ENCODE measurements at regions not wholly inside any gene's neighbourhood (a gene's known extent, or its start where the extent isn't known, plus 50 kb on each side); places are given as distances from the start of the nearest gene placed in this dataset.

DNA sequence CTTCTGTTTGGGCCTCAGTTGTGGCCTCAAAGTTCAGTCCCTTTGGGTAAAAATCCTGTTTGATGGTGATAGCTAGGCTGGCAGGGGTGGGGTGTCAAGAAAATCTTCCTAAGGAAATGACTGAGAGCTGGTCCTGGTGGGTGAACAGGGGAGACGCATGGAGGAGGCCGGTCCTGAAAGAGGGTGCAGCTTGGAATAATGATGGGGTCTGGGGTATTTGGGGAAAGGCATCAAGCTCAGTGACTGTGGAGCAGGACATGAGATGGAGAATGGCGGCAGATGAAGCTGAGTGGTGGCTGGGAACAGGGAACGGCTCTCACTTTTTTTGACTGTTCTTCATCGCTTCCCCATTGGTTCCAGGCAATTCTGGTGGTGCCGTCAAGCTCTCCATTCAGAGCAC, 140.7 kb upstream of the PKDCC start:
- no peak overlapping the region for H3K4me3 ChIP-seq
- no peaks in the 10 kb centered on the region for H3K9me3 ChIP-seq
- H3K27me3 ChIP-seq: peaks cover 0 to under 1% (median 0%) of the 10 kb centered on the region in 3 donors
- 93 to 95% (median 93%) methylated on average over 6 of the region's 6 CpGs for WGBS, 5 donors
- intact Hi-C loops (cut with DNase I; ENCODE audit: low total_unique reads): no loop called here
- no peaks in the 10 kb centered on the region for H3K36me3 ChIP-seq
- TF ChIP-seq POLR2A (IDR thresholded peaks at IDR 0.05) (no peak), EP300 (IDR thresholded peaks at IDR 0.05) (no peak), POLR2AphosphoS5 (IDR thresholded peaks at IDR 0.05) (no peak)
- TF ChIP-seq, protein P1, sequence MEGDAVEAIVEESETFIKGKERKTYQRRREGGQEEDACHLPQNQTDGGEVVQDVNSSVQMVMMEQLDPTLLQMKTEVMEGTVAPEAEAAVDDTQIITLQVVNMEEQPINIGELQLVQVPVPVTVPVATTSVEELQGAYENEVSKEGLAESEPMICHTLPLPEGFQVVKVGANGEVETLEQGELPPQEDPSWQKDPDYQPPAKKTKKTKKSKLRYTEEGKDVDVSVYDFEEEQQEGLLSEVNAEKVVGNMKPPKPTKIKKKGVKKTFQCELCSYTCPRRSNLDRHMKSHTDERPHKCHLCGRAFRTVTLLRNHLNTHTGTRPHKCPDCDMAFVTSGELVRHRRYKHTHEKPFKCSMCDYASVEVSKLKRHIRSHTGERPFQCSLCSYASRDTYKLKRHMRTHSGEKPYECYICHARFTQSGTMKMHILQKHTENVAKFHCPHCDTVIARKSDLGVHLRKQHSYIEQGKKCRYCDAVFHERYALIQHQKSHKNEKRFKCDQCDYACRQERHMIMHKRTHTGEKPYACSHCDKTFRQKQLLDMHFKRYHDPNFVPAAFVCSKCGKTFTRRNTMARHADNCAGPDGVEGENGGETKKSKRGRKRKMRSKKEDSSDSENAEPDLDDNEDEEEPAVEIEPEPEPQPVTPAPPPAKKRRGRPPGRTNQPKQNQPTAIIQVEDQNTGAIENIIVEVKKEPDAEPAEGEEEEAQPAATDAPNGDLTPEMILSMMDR (IDR thresholded peaks at IDR 0.05): no peak
- no peak overlapping the region for H3K27ac ChIP-seq
- peaks cover 0 to 15% (median 0%) of the 10 kb centered on the region in 4 donors for H3K4me1 ChIP-seq
- DNase-seq: no peak

DNA sequence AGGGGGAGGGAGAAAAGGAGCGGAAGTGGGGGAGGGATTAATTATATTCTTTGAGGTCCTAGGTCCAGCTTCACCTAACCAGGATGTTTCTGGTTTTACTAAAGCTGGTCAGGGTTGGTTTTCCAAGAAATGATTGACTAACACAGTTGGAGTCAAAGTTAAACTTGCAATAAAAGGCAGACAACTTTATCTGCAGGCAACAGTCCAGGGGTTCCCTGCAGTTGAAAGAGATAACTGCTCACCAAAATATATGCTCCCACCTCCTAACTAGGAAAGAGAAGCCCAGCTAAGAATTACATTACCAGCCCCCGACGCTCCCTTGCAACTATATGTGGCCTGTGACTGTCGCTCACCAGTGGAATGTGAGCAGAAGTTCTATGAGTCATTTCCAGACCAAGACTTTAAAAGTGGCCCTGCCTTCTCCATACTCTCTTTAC, 140.0 kb upstream of the PKDCC start:
- DNase-seq: peak in 1 of 2 donors; percentile 18
- H3K36me3 ChIP-seq: no peaks in the 10 kb centered on the region
- no peaks in the 10 kb centered on the region for H3K9me3 ChIP-seq
- H3K4me3 ChIP-seq: no peak overlapping the region
- no peaks in the 10 kb centered on the region for H3K27me3 ChIP-seq
- H3K4me1 ChIP-seq: peaks cover 0 to 19% (median 4%) of the 10 kb centered on the region in 4 donors
- intact Hi-C loops (cut with DNase I; ENCODE audit: low total_unique reads): no loop called here
- 54 to 77% (median 64%) methylated on average over 4 of the region's 4 CpGs for WGBS, 5 donors
- TF ChIP-seq POLR2A (IDR thresholded peaks at IDR 0.05): no peak
- H3K27ac ChIP-seq: no peak overlapping the region

DNA sequence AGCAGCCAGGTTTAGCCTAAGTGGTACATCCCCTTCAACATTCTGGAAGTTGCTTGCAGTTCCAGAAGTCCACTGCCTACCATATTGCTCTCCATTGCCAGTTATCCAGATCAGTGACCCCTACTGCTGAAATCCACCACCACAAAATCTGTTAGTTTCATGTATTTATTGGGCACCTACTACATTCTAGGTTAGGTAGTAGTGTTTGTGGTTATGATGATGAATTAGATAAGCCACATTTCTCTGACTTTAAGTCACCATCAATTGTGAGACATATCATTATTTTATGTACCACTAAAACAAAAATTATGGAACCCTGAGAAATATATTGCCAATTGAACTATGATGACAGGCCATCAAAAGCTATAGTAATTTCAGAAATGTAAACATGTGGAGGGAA, 139.5 kb upstream of the PKDCC start:
- no peak overlapping the region for H3K4me3 ChIP-seq
- no peaks in the 10 kb centered on the region for H3K9me3 ChIP-seq
- intact Hi-C loops (cut with DNase I; ENCODE audit: low total_unique reads): no loop called here
- no peak for DNase-seq
- H3K4me1 ChIP-seq: peaks cover 0 to 24% (median 6%) of the 10 kb centered on the region in 4 donors
- no peak for TF ChIP-seq POLR2A (IDR thresholded peaks at IDR 0.05)
- TF ChIP-seq EP300 (IDR thresholded peaks at IDR 0.05): no peak
- TF ChIP-seq POLR2AphosphoS5 (IDR thresholded peaks at IDR 0.05): no peak
- TF ChIP-seq, protein P1 (IDR thresholded peaks at IDR 0.05): no peak
- no peak overlapping the region for H3K27ac ChIP-seq
- no peaks in the 10 kb centered on the region for H3K27me3 ChIP-seq
- no peaks in the 10 kb centered on the region for H3K36me3 ChIP-seq

DNA sequence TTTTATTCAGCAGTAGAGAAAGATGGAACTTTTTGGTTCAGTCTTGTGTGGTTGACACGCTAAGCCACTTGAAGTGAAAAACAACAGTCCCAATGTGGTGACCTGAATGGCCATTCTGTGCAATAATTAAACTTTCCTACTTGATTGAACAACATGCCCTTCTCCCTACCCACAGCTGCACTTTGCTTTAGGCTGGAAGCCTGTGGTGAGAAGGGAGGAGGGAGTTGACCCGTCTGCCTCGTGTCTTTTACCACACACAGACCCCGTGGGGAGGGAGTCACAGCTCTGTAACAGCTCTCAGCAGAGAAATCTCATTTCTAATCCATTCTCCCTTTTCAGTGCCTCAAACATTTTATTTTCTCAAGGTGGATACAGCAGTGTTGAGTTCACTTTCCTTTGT, 138.2 kb upstream of the PKDCC start:
- intact Hi-C loops (cut with DNase I; ENCODE audit: low total_unique reads): no loop called here
- TF ChIP-seq POLR2A (IDR thresholded peaks at IDR 0.05) (no peak), EP300 (IDR thresholded peaks at IDR 0.05) (no peak)
- TF ChIP-seq, protein P1 (IDR thresholded peaks at IDR 0.05): no peak

DNA sequence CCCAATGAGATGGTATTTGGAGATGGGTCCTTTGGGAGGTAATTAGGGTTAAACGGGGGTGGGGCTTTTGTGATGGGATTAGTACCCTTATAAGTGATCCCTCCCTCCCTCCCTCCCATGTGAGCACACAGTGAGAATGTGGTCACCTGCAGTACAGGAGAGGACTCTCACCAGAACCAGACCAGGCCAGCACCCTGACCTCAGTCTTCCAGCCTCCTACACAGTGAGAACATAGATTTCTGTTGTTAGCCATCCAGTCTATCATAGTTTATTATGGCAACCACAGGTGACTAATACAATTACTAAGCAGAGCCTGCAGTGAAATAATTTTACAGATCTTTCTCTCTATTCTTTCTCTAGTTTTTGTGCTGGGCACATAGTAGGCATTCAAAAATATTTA, 137.7 kb upstream of the PKDCC start:
- Histone ChIP-seq H3K27ac (no peak overlapping the region), H3K27me3 (no peaks in the 10 kb centered on the region), H3K4me1 (peaks cover 0 to 36% (median 6%) of the 10 kb centered on the region in 4 donors), H3K9me3 (no peaks in the 10 kb centered on the region), H3K36me3 (no peaks in the 10 kb centered on the region), H3K4me3 (no peak overlapping the region)
- TF ChIP-seq EP300 (IDR thresholded peaks at IDR 0.05) (no peak), POLR2AphosphoS5 (IDR thresholded peaks at IDR 0.05) (no peak), POLR2A (IDR thresholded peaks at IDR 0.05) (no peak)
- TF ChIP-seq, protein P1 (IDR thresholded peaks at IDR 0.05): no peak
- 63 to 79% (median 70%) methylated on average over 1 of the region's 1 CpG for WGBS, 5 donors
- peak in 1 of 2 donors; percentile 17 for DNase-seq
- intact Hi-C loops (cut with DNase I; ENCODE audit: low total_unique reads): no loop called here

More for the DNA sequence above, 138.2 kb upstream of the PKDCC start:
- H3K27ac ChIP-seq: no peak overlapping the region
- WGBS, 5 donors: 43 to 60% (median 54%) methylated on average over 4 of the region's 4 CpGs
- H3K4me3 ChIP-seq: no peak overlapping the region
- no peaks in the 10 kb centered on the region for H3K27me3 ChIP-seq
- H3K9me3 ChIP-seq: no peaks in the 10 kb centered on the region
- no peaks in the 10 kb centered on the region for H3K36me3 ChIP-seq
- H3K4me1 ChIP-seq: peaks cover 0 to 35% (median 6%) of the 10 kb centered on the region in 4 donors
- no peak for DNase-seq

Measured in stomach (tissue), 8 donors.